ENCODE measurements at regions not wholly inside any gene's neighbourhood (a gene's known extent, or its start where the extent isn't known, plus 50 kb on each side); places are given as distances from the start of the nearest gene placed in this dataset.

GRCh38 chr2:152924722-152925121 is 206.3 kb downstream of the ARL6IP6 start:
- Mint-ChIP-seq H3K9me3 (no peaks in the 10 kb centered on the region), H3K27ac (no peak overlapping the region), H3K36me3 (ENCODE audit: low read depth) (no peaks in the 10 kb centered on the region), H3K4me3 (no peak overlapping the region), H3K4me1 (ENCODE audit: low read depth) (peaks cover 14% of the 10 kb centered on the region; the same call in 1 of the 2 replicates), H3K27me3 (ENCODE audit: insufficient read depth) (no peaks in the 10 kb centered on the region; the same call in 1 of the 2 replicates)
- DNase-seq, result no peak
- TF ChIP-seq CTCF (IDR thresholded peaks at IDR 0.05), result no peak

GRCh38 chr2:152924219-152924618 is 205.8 kb downstream of the ARL6IP6 start:
- H3K9me3 Mint-ChIP-seq, result no peaks in the 10 kb centered on the region
- H3K27me3 Mint-ChIP-seq (ENCODE audit: insufficient read depth), result no peaks in the 10 kb centered on the region; the same call in 1 of the 2 replicates
- no peak overlapping the region for H3K27ac Mint-ChIP-seq
- DNase-seq, result no peak
- H3K4me3 Mint-ChIP-seq, result no peak overlapping the region
- peaks cover 14% of the 10 kb centered on the region; the same call in 1 of the 2 replicates for H3K4me1 Mint-ChIP-seq (ENCODE audit: low read depth)
- H3K36me3 Mint-ChIP-seq (ENCODE audit: low read depth), result no peaks in the 10 kb centered on the region
- TF ChIP-seq CTCF (IDR thresholded peaks at IDR 0.05), result no peak

- no peak for DNase-seq
- H3K27me3 Mint-ChIP-seq (ENCODE audit: insufficient read depth), result peaks cover 2% of the 10 kb centered on the region
- no peak overlapping the region; the same call in 1 of the 2 replicates for H3K4me3 Mint-ChIP-seq
- H3K27ac Mint-ChIP-seq, result no peak overlapping the region
- H3K9me3 Mint-ChIP-seq, result peaks cover 8% of the 10 kb centered on the region; the same call in 1 of the 2 replicates
- H3K4me1 Mint-ChIP-seq (ENCODE audit: low read depth), result peaks cover 13% of the 10 kb centered on the region; the same call in 1 of the 2 replicates
- H3K36me3 Mint-ChIP-seq (ENCODE audit: low read depth), result no peaks in the 10 kb centered on the region
- TF ChIP-seq CTCF (IDR thresholded peaks at IDR 0.05), result no peak
Observed at GRCh38 chr2:152920846-152921245, 202.4 kb downstream of the ARL6IP6 start.

- Mint-ChIP-seq H3K9me3 (no peaks in the 10 kb centered on the region; the same call in 1 of the 2 replicates), H3K4me1 (ENCODE audit: low read depth) (no peaks in the 10 kb centered on the region), H3K36me3 (ENCODE audit: low read depth) (no peaks in the 10 kb centered on the region), H3K27me3 (ENCODE audit: insufficient read depth) (no peaks in the 10 kb centered on the region; the same call in 1 of the 2 replicates), H3K4me3 (no peak overlapping the region), H3K27ac (no peak overlapping the region)
- DNase-seq, result no peak
- TF ChIP-seq CTCF (IDR thresholded peaks at IDR 0.05), result no peak
Observed at GRCh38 chr2:152910970-152911369, 192.6 kb downstream of the ARL6IP6 start.

GRCh38 chr2:152907046-152907445 is 188.6 kb downstream of the ARL6IP6 start:
- no peaks in the 10 kb centered on the region for H3K4me1 Mint-ChIP-seq (ENCODE audit: low read depth)
- no peaks in the 10 kb centered on the region; the same call in 1 of the 2 replicates for H3K27me3 Mint-ChIP-seq (ENCODE audit: insufficient read depth)
- H3K9me3 Mint-ChIP-seq, result no peaks in the 10 kb centered on the region; the same call in 1 of the 2 replicates

More at GRCh38 chr2:152907046-152907445, 188.6 kb downstream of the ARL6IP6 start:
- H3K4me3 Mint-ChIP-seq, result no peak overlapping the region
- DNase-seq, result no peak
- TF ChIP-seq CTCF (IDR thresholded peaks at IDR 0.05), result no peak
- no peak overlapping the region for H3K27ac Mint-ChIP-seq
- no peaks in the 10 kb centered on the region; the same call in 1 of the 2 replicates for H3K36me3 Mint-ChIP-seq (ENCODE audit: low read depth)

Measured in HFFc6 (cell line).